LNCaP clone FGC (cell line): ENCODE measurements at regions not wholly inside any gene's neighbourhood (a gene's known extent, or its start where the extent isn't known, plus 50 kb on each side); places are given as distances from the start of the nearest gene placed in this dataset.
"Not testable (repeated sequence)": the region's sequence is repeated elsewhere in the genome, so short reads cannot be mapped to it uniquely, and the experiment has no call there.

Experiments
- DNase-seq: peaks from one replicate; pipeline ENCODE4 v3.0.0-alpha.2; 2011; ENCODE audit warnings: low read depth
- H3K4me3 ChIP-seq: 2 replicates; pipeline ENCODE4 v1.5.1; 2011; ENCODE audit warnings: mild to moderate bottlenecking, low read depth, low read length, control low read depth
- TF ChIP-seq, protein P1 (sequence below): IDR thresholded peaks from 2 replicates; pipeline ENCODE4 v1.5.1; 2012; ENCODE audit warnings: mild to moderate bottlenecking; ENCODE audit not compliant: control insufficient read depth, insufficient read depth; ENCODE audit errors: extremely low read depth

DNA sequence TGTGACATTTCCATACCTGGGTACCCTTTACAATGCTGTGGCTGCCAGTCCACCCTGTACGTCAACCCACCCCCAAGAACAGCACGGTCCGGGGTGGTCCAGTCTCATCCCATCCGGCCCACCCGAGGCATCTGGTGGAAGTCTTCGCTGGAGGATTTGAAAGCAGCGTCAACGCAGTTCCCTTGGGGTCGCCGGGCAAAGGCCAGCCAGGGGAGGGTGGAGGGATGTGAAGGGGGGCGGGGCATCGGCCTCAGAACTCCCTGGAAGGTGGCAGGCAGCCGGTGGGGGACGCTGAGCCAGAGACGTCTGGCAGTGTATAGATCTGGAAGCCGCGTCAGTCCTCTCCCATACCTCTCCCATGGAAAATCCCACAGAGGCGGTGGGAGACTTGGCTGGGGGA lies 1944.0 kb upstream of the DEFB115 start:
- H3K4me3 ChIP-seq = no peak overlapping the region
- TF ChIP-seq, protein P1, sequence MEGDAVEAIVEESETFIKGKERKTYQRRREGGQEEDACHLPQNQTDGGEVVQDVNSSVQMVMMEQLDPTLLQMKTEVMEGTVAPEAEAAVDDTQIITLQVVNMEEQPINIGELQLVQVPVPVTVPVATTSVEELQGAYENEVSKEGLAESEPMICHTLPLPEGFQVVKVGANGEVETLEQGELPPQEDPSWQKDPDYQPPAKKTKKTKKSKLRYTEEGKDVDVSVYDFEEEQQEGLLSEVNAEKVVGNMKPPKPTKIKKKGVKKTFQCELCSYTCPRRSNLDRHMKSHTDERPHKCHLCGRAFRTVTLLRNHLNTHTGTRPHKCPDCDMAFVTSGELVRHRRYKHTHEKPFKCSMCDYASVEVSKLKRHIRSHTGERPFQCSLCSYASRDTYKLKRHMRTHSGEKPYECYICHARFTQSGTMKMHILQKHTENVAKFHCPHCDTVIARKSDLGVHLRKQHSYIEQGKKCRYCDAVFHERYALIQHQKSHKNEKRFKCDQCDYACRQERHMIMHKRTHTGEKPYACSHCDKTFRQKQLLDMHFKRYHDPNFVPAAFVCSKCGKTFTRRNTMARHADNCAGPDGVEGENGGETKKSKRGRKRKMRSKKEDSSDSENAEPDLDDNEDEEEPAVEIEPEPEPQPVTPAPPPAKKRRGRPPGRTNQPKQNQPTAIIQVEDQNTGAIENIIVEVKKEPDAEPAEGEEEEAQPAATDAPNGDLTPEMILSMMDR = no peak
- DNase-seq = no peak

DNA sequence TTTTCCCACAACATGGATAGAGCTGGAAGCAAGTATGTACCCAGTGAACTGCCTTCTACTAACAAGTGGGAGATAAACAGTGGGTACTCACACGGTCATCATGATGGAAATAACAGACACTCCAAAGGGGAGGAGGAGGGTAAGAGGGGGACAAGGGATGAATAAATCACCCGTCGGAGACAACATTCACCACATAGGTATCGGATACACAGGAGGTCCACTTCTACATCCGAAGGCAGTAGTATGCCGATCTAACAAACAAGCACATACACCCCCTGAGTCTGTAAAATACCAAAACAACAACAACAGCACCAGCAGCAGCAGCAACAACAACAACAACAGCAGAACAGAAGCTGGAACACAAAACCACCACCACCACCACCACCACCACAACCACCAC lies 1943.2 kb upstream of the DEFB115 start:
- TF ChIP-seq, protein P1 = no peak
- H3K4me3 ChIP-seq = no peak overlapping the region
- no peak for DNase-seq

DNA sequence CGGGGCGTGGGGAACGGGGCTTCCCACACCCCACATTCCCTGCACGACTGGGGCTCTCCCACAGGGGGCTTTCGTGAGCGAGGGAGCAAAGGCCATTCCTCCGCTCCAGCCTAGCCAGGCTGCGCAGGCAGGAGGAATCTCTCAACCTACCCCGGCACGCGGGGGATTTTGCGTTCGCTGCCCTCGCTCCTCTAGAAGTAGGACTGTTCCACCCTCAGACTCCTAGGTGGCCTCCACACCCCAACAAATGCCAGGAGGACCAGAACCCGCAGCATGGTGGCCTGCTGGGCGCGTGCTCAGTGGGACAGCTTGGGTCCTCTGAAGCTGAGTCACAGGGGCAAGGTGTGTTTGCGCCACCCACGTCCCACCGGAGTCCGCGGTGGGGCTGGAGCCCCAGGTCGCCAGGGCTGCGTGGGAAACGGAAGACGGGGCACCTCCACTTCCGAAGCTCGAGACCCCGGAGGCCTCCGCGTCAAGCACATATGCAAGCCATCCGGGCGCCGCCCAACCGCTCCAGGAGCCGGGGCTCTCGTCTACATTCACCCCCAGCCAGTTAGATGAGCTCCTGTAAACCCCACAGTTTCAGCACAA lies 1938.5 kb upstream of the DEFB115 start:
- TF ChIP-seq, protein P1 = no peak
- no peak for DNase-seq
- H3K4me3 ChIP-seq = no peak overlapping the region

DNA sequence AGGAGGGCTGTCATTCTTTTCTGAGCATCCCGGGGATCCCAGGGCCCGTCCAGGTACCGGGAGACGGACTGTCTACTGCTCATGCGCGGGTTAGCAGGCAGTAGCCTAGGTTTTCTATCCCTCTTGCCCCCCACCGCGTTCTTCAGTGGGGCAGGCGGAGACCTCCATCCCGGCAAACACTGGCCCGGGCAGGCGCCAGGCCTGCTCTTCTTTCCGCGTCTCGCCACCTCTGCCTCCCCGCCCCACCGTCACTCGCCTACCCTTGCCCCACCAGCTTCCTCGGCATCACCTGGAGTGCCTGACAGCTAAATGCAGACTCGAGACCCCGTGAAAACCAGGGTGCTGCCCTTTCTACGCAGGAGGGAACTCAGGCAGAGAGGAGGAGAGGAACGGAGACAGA lies 1937.7 kb upstream of the DEFB115 start:
- H3K4me3 ChIP-seq = no peak overlapping the region
- DNase-seq = no peak
- TF ChIP-seq, protein P1 = no peak

DNA sequence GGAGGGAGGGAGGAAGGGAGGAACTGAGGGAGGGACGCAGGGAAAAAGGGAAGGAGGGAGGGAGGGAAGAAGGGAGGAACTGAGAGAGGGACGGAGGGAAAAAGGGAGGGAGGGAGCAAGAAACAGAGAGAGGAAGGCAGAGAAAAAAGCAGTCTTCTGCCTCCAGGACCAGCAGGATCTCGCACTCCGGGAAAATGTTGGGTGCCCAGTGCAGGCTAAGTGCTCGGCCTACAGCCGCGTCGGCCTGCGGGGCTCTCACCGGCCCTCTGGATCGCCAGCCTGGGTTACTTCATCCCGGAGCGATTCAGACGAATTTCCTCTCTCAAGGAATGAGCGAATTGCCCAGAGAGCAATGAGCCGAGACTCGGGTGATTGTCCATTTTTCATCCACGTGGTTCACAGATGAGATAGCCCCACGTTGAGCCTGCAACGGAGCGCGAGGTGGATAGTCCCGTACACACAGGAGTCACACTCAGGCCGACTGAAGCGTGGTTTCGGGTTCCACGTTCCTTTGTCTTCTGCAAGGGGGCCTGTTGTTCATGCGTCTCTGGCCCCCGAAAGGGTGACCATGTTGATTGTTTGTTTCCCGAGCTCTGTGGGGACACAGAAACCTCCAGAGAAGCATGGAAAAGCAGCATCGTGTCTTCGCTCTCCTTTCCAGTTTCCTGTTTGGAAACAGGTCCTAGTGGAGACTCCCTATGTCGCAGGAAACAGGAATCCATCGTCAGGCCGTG lies 1937.1 kb upstream of the DEFB115 start:
- DNase-seq, H3K4me3 ChIP-seq: not testable (repeated sequence)

DNA sequence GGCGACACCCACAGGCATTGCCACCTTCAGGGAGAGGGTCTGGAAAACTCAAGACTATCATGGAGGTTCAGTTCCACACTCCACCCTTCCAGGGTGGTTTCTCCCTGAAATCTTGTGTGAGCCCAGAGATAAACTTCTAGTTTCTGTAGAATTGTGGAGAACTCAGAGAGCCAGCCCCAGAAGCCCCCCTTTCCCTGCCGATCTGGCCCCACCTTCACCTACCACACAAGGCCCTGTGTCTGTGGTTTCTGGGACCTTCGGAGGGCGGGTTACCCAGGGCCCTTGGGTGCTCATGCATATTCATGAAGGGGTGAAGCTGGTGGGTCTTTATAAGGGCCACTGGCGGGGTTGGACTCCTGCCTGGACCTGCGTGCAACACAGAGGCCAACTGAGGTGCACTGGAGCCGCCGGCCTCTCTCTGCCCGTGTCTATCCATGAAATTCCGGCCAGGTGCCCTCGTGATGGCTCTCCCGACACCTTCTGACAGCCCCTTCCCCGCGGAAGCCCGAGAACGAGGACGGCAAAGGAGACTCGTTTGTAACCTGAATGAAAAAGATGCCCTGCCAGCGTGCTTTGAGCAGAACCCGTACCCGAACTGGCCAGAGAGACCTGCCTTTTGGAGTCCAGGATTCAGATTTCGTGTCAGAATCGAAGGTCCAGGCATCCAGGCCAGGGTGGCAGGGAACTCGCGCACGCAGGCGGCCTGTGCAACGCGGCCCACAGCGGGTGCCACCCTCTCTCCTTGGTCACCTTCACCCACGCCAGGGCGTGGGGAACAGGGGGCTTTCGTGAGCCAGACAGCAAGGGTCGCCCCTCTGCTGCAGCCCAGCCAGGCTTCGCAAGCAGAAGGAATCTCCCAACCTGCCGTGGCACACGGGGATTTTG lies 1933.6 kb upstream of the DEFB115 start:
- H3K4me3 ChIP-seq, DNase-seq: not testable (repeated sequence)

DNA sequence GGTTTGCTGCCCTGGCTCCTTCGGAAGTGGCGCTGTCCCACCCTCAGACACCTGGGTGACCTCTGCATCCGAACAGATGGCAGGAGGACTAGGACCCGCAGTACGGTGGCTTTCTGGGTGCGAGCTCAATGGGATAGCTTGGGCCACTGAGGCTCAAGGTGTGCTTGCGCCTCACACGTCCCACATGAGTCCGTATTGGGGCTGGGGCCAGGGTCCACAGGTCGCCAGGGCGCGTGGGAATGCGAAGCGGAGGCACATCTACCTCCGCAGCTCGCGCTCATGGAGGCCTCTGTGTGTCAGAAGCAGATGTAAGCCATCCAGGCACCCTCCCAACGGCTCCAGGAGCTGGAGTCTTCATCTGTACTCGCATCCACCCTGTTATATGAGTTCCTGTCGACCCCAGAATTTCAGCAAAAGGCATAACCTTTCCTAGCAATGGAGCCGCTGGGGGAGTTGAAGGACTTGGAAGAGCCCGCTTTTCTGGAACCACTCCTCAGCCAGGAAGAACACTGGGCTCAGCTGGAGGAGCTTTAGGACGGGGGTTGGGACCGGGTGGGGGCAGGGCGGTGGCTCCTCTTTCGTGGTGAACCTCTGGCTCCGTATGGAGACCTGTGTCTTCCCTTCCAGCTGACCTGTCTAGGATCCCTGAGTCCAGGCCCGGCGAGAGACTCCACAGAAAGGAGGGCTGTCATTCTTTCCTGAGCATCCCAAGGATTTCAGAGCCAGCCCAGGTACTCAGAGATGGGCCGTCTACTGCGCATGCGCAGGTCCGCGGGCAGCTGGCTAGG lies 1932.8 kb upstream of the DEFB115 start:
- DNase-seq, H3K4me3 ChIP-seq: not testable (repeated sequence)

DNA sequence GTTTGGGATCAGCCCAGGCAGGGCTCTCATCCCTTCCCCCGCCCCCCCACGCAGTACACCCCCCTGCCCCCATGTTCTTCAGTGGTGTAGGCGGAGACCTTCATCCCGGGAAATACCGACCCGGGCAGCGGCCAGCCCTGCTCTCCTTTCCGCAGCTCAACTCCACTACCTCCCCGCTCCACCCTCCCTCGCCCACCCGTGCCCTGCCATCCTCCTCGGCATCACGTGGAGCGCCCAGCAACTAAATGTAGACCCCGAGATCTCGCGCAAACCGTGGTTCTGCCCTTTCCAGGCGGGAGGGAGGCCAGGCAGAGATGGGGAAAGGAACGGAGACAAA lies 1932.2 kb upstream of the DEFB115 start:
- no peak for DNase-seq
- TF ChIP-seq, protein P1 = no peak
- H3K4me3 ChIP-seq = no peak overlapping the region

DNA sequence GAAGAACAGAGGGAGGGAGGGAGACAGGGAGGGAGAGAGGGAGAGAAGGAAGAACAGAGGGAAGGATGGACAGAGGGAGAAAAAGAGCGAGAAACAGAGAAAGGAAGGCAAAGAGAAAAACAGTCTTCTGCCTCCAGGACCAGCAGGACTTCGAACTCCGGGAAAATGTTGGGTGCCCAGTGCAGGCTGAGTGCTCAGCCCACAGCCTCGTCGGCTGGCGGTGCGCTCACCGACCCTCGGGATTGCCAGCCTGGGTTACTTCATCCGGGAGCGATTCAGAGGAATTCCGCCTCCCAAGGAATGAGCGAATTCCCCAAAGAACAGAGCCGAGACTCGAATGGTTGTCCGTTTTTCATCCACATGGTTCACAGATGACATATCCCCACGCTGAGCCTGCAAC lies 1931.7 kb upstream of the DEFB115 start:
- H3K4me3 ChIP-seq, DNase-seq: not testable (repeated sequence)
